K562 (cell line): ENCODE measurements at regions not wholly inside any gene's neighbourhood (a gene's known extent, or its start where the extent isn't known, plus 50 kb on each side); places are given as distances from the start of the nearest gene placed in this dataset.

Experiments used
- ATAC-seq: fragments of 200-7000 bp; cut with Tn5 transposase; 3 replicates; pipeline ENCODE4 v1.9.1; 2020; ENCODE audit warnings: moderate library complexity
- BruUV-seq: library from RNA; stranded (reverse); fragments of 400-500 nt; replicated peaks from 2 replicates; lab custom pipeline; 2021; lab: Mats Ljungman, UMichigan
- CTCF ChIA-PET: fragments of 300-600 bp; formaldehyde crosslinking; extraction: SDS; loops from one replicate; lab custom pipeline; 2021; ENCODE audit warnings: low intra/inter-chr PET ratio; lab: Yijun Ruan, JAX
- POLR2A ChIA-PET: fragments of 300-600, 350-650 bp; sonication (Branson Sonifier 250); formaldehyde crosslinking; extraction: SDS; loops from one replicate; lab custom pipeline; 2021; ENCODE audit warnings: antibody characterized with exemption, inconsistent platforms; lab: Yijun Ruan, JAX
- DNase-seq, 4 experiments: peaks; one replicate each; pipeline versions ENCODE4 v3.0.0 to v3.0.0-alpha.2; 2011 to 2018; ENCODE audit warnings: low spot score in 3 of 4, mixed read lengths in 3 of 4; ENCODE audit errors: extremely low read depth in 1 of 4
- FAIRE-seq: peaks from 2 replicates; lab custom pipeline; 2011; peaks lifted over from hg19 to GRCh38; lab: Jason Lieb, UNC
- H2AFZ ChIP-seq: 2 replicates; pipeline ENCODE4 v1.6.0; 2011; ENCODE audit warnings: low read depth, low read length, control low read depth, inconsistent platforms
- H3K27ac ChIP-seq: fragments of 200-600 bp; 3 replicates; pipeline ENCODE4 v1.8.0; 2011; ENCODE audit warnings: low read depth, mild to moderate bottlenecking, control low read depth, inconsistent platforms, low read length, moderate library complexity, mixed read lengths; ENCODE audit errors: extremely low read depth
- H3K27me3 ChIP-seq, 2 experiments: fragments of 300-600 bp in 1 of 2; 2 replicates in 1 of 2; 3 replicates in 1 of 2; pipeline versions ENCODE4 v1.6.0 to v1.8.0; 2011; ENCODE audit warnings: inconsistent platforms in 2 of 2, low read length in 2 of 2, mild to moderate bottlenecking in 1 of 2, mixed read lengths in 1 of 2, moderate library complexity in 1 of 2; ENCODE audit not compliant: control insufficient read depth in 2 of 2, insufficient read depth in 2 of 2
- H3K36me3 ChIP-seq: fragments of 300-600 bp; 3 replicates; pipeline ENCODE4 v1.8.0; 2011; ENCODE audit warnings: mild to moderate bottlenecking, low read length, inconsistent platforms; ENCODE audit not compliant: control insufficient read depth, insufficient read depth
- H3K4me1 ChIP-seq, 2 experiments: fragments of 200-600 bp in 1 of 2; replicated peaks in 1 of 2; 2 replicates in 1 of 2; 3 replicates in 1 of 2; pipeline versions ENCODE4 v1.5.1 to v1.8.0; 2011; ENCODE audit warnings: inconsistent platforms in 2 of 2, low read length in 2 of 2, mild to moderate bottlenecking in 1 of 2, mixed read lengths in 1 of 2, moderate library complexity in 1 of 2; ENCODE audit not compliant: control insufficient read depth in 2 of 2, insufficient read depth in 2 of 2
- H3K4me2 ChIP-seq: 2 replicates; pipeline ENCODE4 v1.6.1; 2011; ENCODE audit warnings: low read length, control low read depth, inconsistent platforms, mixed read lengths; ENCODE audit not compliant: insufficient read depth
- H3K4me3 ChIP-seq: fragments of 200-600 bp; sonication (generic), shearing (Covaris generic); 2 replicates; pipeline ENCODE4 v1.5.1; 2016; ENCODE audit warnings: control low read depth, inconsistent platforms
- H3K79me2 ChIP-seq: fragments of 200-600 bp; 3 replicates; pipeline ENCODE4 v1.8.0; 2011; ENCODE audit warnings: low read length, inconsistent platforms; ENCODE audit not compliant: control insufficient read depth, insufficient read depth
- H3K9ac ChIP-seq, 2 experiments: 2 replicates each; pipeline versions ENCODE4 v1.6.0 to v1.6.1; 2011; ENCODE audit warnings: low read depth in 2 of 2, low read length in 2 of 2, control low read depth in 1 of 2, inconsistent platforms in 1 of 2, mild to moderate bottlenecking in 1 of 2, mixed read lengths in 1 of 2; ENCODE audit not compliant: insufficient read depth in 1 of 2
- H3K9me1 ChIP-seq: one replicate; pipeline ENCODE4 v1.6.0; 2011; ENCODE audit warnings: inconsistent platforms, mild to moderate bottlenecking, low read length, moderate library complexity; ENCODE audit not compliant: control insufficient read depth, insufficient read depth
- H3K9me3 ChIP-seq: replicated peaks from 2 replicates; pipeline ENCODE4 v1.5.1; 2011; ENCODE audit warnings: low read depth, low read length, inconsistent platforms; ENCODE audit not compliant: control insufficient read depth, insufficient read depth
- H4K20me1 ChIP-seq: replicated peaks from 2 replicates; pipeline ENCODE4 v1.6.1; 2011; ENCODE audit warnings: low read length, inconsistent platforms, mixed read lengths; ENCODE audit not compliant: control insufficient read depth, insufficient read depth
- HCFC1 ChIP-seq: IDR thresholded peaks from 2 replicates; pipeline ENCODE4 v1.6.1; 2012; ENCODE audit warnings: low read depth, low read length, improper control_type of control experiment
- HMGXB4 ChIP-seq: sonication (generic); formaldehyde crosslinking; IDR thresholded peaks from 2 replicates; pipeline ENCODE4 v1.8.1; 2023; ENCODE audit warnings: mild to moderate bottlenecking, missing genetic modification reagents
- KHSRP ChIP-seq: fragments of 450-650 bp; IDR thresholded peaks from 2 replicates; pipeline ENCODE4 v1.6.1; 2017
- MITF ChIP-seq: IDR thresholded peaks from 2 replicates; pipeline ENCODE4 v1.6.1; 2014; ENCODE audit warnings: antibody characterized with exemption
- NCOA1 ChIP-seq: fragments of 450-650 bp; IDR thresholded peaks from 2 replicates; pipeline ENCODE4 v1.6.1; 2016; ENCODE audit warnings: low read depth
- PCBP1 ChIP-seq: fragments of 200-400 bp; formaldehyde crosslinking; IDR thresholded peaks from 2 replicates; pipeline ENCODE4 v1.6.1; 2018; ENCODE audit warnings: mild to moderate bottlenecking, low read depth, low read length; ENCODE audit not compliant: poor library complexity, severe bottlenecking
- PHB2 ChIP-seq: fragments of 450-650 bp; IDR thresholded peaks from 2 replicates; pipeline ENCODE4 v1.6.1; 2017; ENCODE audit warnings: low read depth
- SIN3A ChIP-seq, 2 experiments: fragments of 150-350 bp in 1 of 2; IDR thresholded peaks; 2 replicates each; pipeline ENCODE4 v1.6.1; 2011 to 2016; ENCODE audit warnings: borderline replicate concordance in 2 of 2, low read depth in 2 of 2, low read length in 2 of 2, mild to moderate bottlenecking in 2 of 2, moderate library complexity in 2 of 2; ENCODE audit not compliant: control insufficient read depth in 1 of 2
- SMARCE1 ChIP-seq: fragments of 450-650 bp; IDR thresholded peaks from 2 replicates; pipeline ENCODE4 v1.7.1; 2016; ENCODE audit warnings: mild to moderate bottlenecking
- SNRNP70 ChIP-seq: fragments of 200-400 bp; formaldehyde crosslinking; optimal IDR thresholded peaks from 2 replicates; pipeline ENCODE3; 2017; ENCODE audit warnings: low read depth, low read length
- ZNF174 ChIP-seq: fragments of 250-450 bp; sonication (Bioruptor Pico); IDR thresholded peaks from 2 replicates; pipeline ENCODE4 v1.4.0; 2020; ENCODE audit warnings: mild to moderate bottlenecking
- ZNF217 ChIP-seq: sonication (generic); formaldehyde crosslinking; IDR thresholded peaks from 2 replicates; pipeline ENCODE4 v1.8.0; 2022; ENCODE audit warnings: mild to moderate bottlenecking, missing genetic modification reagents
- ZNF449 ChIP-seq: fragments of 250-450 bp; sonication (Bioruptor Pico); IDR thresholded peaks from 2 replicates; pipeline ENCODE4 v1.8.0; 2022; ENCODE audit warnings: moderate library complexity, mild to moderate bottlenecking, inconsistent platforms
- ZNF583 ChIP-seq: fragments of 250-450 bp; sonication (Bioruptor Pico); IDR thresholded peaks from 2 replicates; pipeline ENCODE4 v1.4.0; 2020
- WGBS: fragments of 100-300 bp; shearing (Covaris generic); methylation state at CpG from one replicate; pipeline ENCODE4 v1.1.6; 2016; ENCODE audit warnings: low coverage, mixed read lengths; ENCODE audit not compliant: insufficient coverage; ENCODE audit errors: missing lambda C conversion rate; 5-methylcytosine and 5-hydroxymethylcytosine counted together
- in situ Hi-C: fragments of 300-500 bp; cut with MboI; formaldehyde crosslinking; loops from 4 replicates; pipeline ENCODE4 v1.15.0; 2018; ENCODE audit warnings: inconsistent platforms, mixed read lengths
- intact Hi-C: fragments of 100-400 bp; cut with micrococcal nuclease; formaldehyde crosslinking; loops from 2 replicates; pipeline ENCODE4 v1.14.2; 2022
- TF ChIP-seq, protein P1 (sequence below): sonication (generic); formaldehyde crosslinking; IDR thresholded peaks from 2 replicates; pipeline ENCODE4 v1.8.0; 2022; ENCODE audit warnings: missing genetic modification reagents, mild to moderate bottlenecking, borderline replicate concordance
- TF ChIP-seq, protein P2 (sequence below): fragments of 250-450 bp; sonication (Bioruptor Pico); IDR thresholded peaks from 2 replicates; pipeline ENCODE4 v1.8.0; 2022; ENCODE audit warnings: moderate library complexity, mild to moderate bottlenecking, inconsistent platforms

DNA sequence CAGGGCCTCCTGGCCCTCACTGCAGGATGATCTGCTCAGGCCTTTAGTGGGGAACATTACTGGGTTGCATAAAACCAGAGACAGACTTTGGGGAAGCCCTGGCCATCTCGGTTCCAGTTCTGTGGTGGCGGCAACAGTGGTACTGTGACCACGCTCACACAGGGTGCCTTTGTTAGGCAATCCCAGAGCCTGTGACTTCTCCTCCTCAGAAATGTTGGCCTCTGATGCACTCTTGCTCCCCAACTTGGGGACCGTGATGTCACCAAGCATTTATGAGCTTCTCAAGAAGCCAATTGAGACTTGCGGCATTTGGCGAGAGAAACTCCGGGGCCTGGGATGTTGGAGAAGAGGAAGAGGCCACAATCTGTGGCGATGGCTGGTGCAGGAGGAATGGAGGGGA lies 80.9 kb upstream of the PKDCC start:
- H3K27me3 ChIP-seq, result peaks cover 5 to 29% of the 10 kb centered on the region in 2 experiments; a peak in 4 of 5 replicates
- CTCF ChIA-PET, result no interaction called here
- DNase-seq (no peak), FAIRE-seq (no peak), ATAC-seq (no peak)
- in situ Hi-C loops (no loop called here), intact Hi-C loops (no loop called here)
- H3K4me2 ChIP-seq, result no peak overlapping the region
- POLR2A ChIA-PET, result interaction anchor here (0.6 kb wide), 1 partner anchor 44 kb away, joined by 3 read pairs; no protein-coding TSS in a partner anchor
- no peaks in the 10 kb centered on the region for H3K79me2 ChIP-seq
- H4K20me1 ChIP-seq, result peaks cover 3% of the 10 kb centered on the region; the same call in 1 of the 2 replicates
- H3K9ac ChIP-seq, result no peak overlapping the region
- BruUV-seq, result no TSS peak
- H3K9me3 ChIP-seq, result no peaks in the 10 kb centered on the region
- no peak overlapping the region for H2AFZ ChIP-seq
- H3K9me1 ChIP-seq, result no peaks in the 10 kb centered on the region
- H3K36me3 ChIP-seq, result no peaks in the 10 kb centered on the region
- H3K27ac ChIP-seq, result no peak overlapping the region
- no peaks in the 10 kb centered on the region for H3K4me1 ChIP-seq
- 10% methylated on average over 8 of the region's 8 CpGs for WGBS
- H3K4me3 ChIP-seq, result no peak overlapping the region
- TF ChIP-seq HMGXB4, result no peak
- no peak for TF ChIP-seq ZNF217 (CRISPR knock-in tag)
- TF ChIP-seq, protein P1, sequence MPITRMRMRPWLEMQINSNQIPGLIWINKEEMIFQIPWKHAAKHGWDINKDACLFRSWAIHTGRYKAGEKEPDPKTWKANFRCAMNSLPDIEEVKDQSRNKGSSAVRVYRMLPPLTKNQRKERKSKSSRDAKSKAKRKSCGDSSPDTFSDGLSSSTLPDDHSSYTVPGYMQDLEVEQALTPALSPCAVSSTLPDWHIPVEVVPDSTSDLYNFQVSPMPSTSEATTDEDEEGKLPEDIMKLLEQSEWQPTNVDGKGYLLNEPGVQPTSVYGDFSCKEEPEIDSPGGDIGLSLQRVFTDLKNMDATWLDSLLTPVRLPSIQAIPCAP (CRISPR knock-in tag), result no peak
- TF ChIP-seq SIN3A (IDR thresholded peaks at IDR 0.05; ENCODE audit: borderline replicate concordance in 2 of 2, control insufficient read depth in 1 of 2, low read depth in 2 of 2, low read length in 2 of 2), result no peak
- TF ChIP-seq NCOA1, result no peak
- no peak for TF ChIP-seq PHB2
- TF ChIP-seq ZNF583, result no peak
- no peak for TF ChIP-seq PCBP1
- TF ChIP-seq MITF, result no peak
- TF ChIP-seq, protein P2, sequence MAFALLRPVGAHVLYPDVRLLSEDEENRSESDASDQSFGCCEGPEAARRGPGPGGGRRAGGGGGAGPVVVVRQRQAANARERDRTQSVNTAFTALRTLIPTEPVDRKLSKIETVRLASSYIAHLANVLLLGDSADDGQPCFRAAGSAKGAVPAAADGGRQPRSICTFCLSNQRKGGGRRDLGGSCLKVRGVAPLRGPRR (CRISPR knock-in tag), result no peak
- TF ChIP-seq ZNF449 (CRISPR knock-in tag), result no peak
- TF ChIP-seq KHSRP, result no peak
- no peak for TF ChIP-seq SNRNP70
- TF ChIP-seq SMARCE1, result no peak
- no peak for TF ChIP-seq HCFC1
- no peak for TF ChIP-seq ZNF174 (CRISPR knock-in tag)
